CD8-positive, alpha-beta memory T cell (primary cell): ENCODE measurements at regions not wholly inside any gene's neighbourhood (a gene's known extent, or its start where the extent isn't known, plus 50 kb on each side); places are given as distances from the start of the nearest gene placed in this dataset.
A peak's percentile ranks its signal among the peaks of the same experiment; 100 is the strongest.

ENCODE experiments used
- CTCF ChIA-PET: fragments of 350-600 bp; sonication (Branson Sonifier 250); formaldehyde crosslinking; loops from one replicate; lab custom pipeline; 2021; ENCODE audit warnings: antibody characterized with exemption; lab: Charles Lee
- POLR2A ChIA-PET: fragments of 350-600 bp; sonication (Branson Sonifier 250); formaldehyde crosslinking; loops from one replicate; lab custom pipeline; 2021; ENCODE audit warnings: antibody characterized with exemption; lab: Charles Lee
- DNase-seq, 5 donors: peaks; one replicate each; pipeline versions ENCODE4 v3.0.0 to v3.0.0-alpha.2; 2020 to 2022; ENCODE audit warnings: mixed read lengths in 1 of 5
- H3K27ac ChIP-seq: one replicate; pipeline ENCODE4 v1.7.0; 2013; ENCODE audit warnings: low read depth, mild to moderate bottlenecking, low read length, moderate library complexity
- H3K27me3 ChIP-seq: 2 replicates; pipeline ENCODE4 v1.7.0; 2013; ENCODE audit warnings: low read length, mild to moderate bottlenecking; ENCODE audit not compliant: insufficient read depth, poor library complexity, severe bottlenecking
- H3K36me3 ChIP-seq: 2 replicates; pipeline ENCODE4 v1.7.0; 2013; ENCODE audit warnings: mild to moderate bottlenecking, low read length, moderate library complexity; ENCODE audit not compliant: insufficient read depth
- H3K4me1 ChIP-seq: 2 replicates; pipeline ENCODE4 v1.7.0; 2013; ENCODE audit warnings: mild to moderate bottlenecking, low read length, moderate library complexity; ENCODE audit not compliant: insufficient read depth
- H3K4me3 ChIP-seq: 2 replicates; pipeline ENCODE4 v1.7.0; 2013; ENCODE audit warnings: mild to moderate bottlenecking, low read length
- H3K9me3 ChIP-seq: 2 replicates; pipeline ENCODE4 v1.7.0; 2013; ENCODE audit warnings: mild to moderate bottlenecking, low read length
- H3K27ac Mint-ChIP-seq, 8 donors: one replicate each; pipeline ENCODE4 v1.8.0; 2020 to 2021; ENCODE audit warnings: mixed read lengths in 8 of 8, mild to moderate bottlenecking in 6 of 8, inconsistent platforms in 3 of 8, moderate library complexity in 3 of 8
- H3K27me3 Mint-ChIP-seq, 2 donors: one replicate each; pipeline ENCODE4 v1.8.0; 2020 to 2021; ENCODE audit warnings: mixed read lengths in 2 of 2, mild to moderate bottlenecking in 1 of 2, moderate library complexity in 1 of 2
- H3K36me3 Mint-ChIP-seq, 3 donors: one replicate each; pipeline ENCODE4 v1.8.0; 2020 to 2021; ENCODE audit warnings: mixed read lengths in 3 of 3, inconsistent platforms in 1 of 3, mild to moderate bottlenecking in 1 of 3
- H3K4me1 Mint-ChIP-seq, 3 donors: one replicate each; pipeline ENCODE4 v1.8.0; 2020 to 2021; ENCODE audit warnings: mixed read lengths in 3 of 3, inconsistent platforms in 1 of 3, mild to moderate bottlenecking in 1 of 3
- H3K4me3 Mint-ChIP-seq, 7 donors: one replicate each; pipeline ENCODE4 v1.8.0; 2020 to 2021; ENCODE audit warnings: mixed read lengths in 7 of 7, mild to moderate bottlenecking in 6 of 7, moderate library complexity in 4 of 7, inconsistent platforms in 2 of 7
- H3K9me3 Mint-ChIP-seq, 5 donors: one replicate each; pipeline ENCODE4 v1.8.0; 2020 to 2022; ENCODE audit warnings: mixed read lengths in 5 of 5, mild to moderate bottlenecking in 3 of 5, moderate library complexity in 2 of 5, inconsistent platforms in 1 of 5

GRCh38 chr18:56332371-56332770, 306.0 kb downstream of the TXNL1 start:
- Histone ChIP-seq H3K27ac (no peak overlapping the region), H3K4me3 (no peak overlapping the region), H3K36me3 (no peaks in the 10 kb centered on the region), H3K9me3 (no peaks in the 10 kb centered on the region), H3K27me3 (no peaks in the 10 kb centered on the region), H3K4me1 (no peaks in the 10 kb centered on the region)
- no peaks in the 10 kb centered on the region for H3K36me3 Mint-ChIP-seq
- H3K9me3 Mint-ChIP-seq: peaks cover 0 to 7% (median 0%) of the 10 kb centered on the region in 5 donors
- no peak overlapping the region for H3K4me3 Mint-ChIP-seq
- DNase-seq: no peak
- POLR2A ChIA-PET: no interaction called here
- CTCF ChIA-PET: no interaction called here
- no peaks in the 10 kb centered on the region for H3K27me3 Mint-ChIP-seq
- no peak overlapping the region for H3K27ac Mint-ChIP-seq
- H3K4me1 Mint-ChIP-seq: no peaks in the 10 kb centered on the region

- CTCF ChIA-PET: no interaction called here
Measured at GRCh38 chr18:56330366-56331110, 307.9 kb downstream of the TXNL1 start.

GRCh38 chr18:56329536-56329935, 308.9 kb downstream of the TXNL1 start:
- Mint-ChIP-seq H3K27me3 (peaks cover 0 to 2% of the 10 kb centered on the region in 2 donors), H3K27ac (no peak overlapping the region), H3K36me3 (no peaks in the 10 kb centered on the region)

More at GRCh38 chr18:56330366-56331110, 307.9 kb downstream of the TXNL1 start:
- H3K27me3 ChIP-seq: no peaks in the 10 kb centered on the region
- no peak overlapping the region for H3K4me3 ChIP-seq
- Mint-ChIP-seq H3K4me1 (no peaks in the 10 kb centered on the region), H3K9me3 (peaks cover 0 to 7% (median 0%) of the 10 kb centered on the region in 5 donors), H3K27ac (no peak overlapping the region), H3K27me3 (no peaks in the 10 kb centered on the region), H3K36me3 (no peaks in the 10 kb centered on the region), H3K4me3 (no peak overlapping the region)
- H3K9me3 ChIP-seq: no peaks in the 10 kb centered on the region
- POLR2A ChIA-PET: no interaction called here
- no peaks in the 10 kb centered on the region for H3K36me3 ChIP-seq
- no peak overlapping the region for H3K27ac ChIP-seq
- H3K4me1 ChIP-seq: no peaks in the 10 kb centered on the region
- no peak for DNase-seq

GRCh38 chr18:56327191-56327885, 311.1 kb downstream of the TXNL1 start:
- H3K9me3 Mint-ChIP-seq: peaks cover 0 to 5% (median 0%) of the 10 kb centered on the region in 5 donors
- Histone ChIP-seq H3K27me3 (no peaks in the 10 kb centered on the region), H3K4me1 (no peaks in the 10 kb centered on the region), H3K4me3 (no peak overlapping the region), H3K36me3 (no peaks in the 10 kb centered on the region), H3K27ac (no peak overlapping the region), H3K9me3 (no peaks in the 10 kb centered on the region)
- H3K4me3 Mint-ChIP-seq: no peak overlapping the region
- H3K36me3 Mint-ChIP-seq: no peaks in the 10 kb centered on the region
- ChIA-PET POLR2A (no interaction called here), CTCF (interaction anchor here (1.0 kb wide), 1 partner anchor 10 kb away, joined by 3 read pairs; no protein-coding TSS in a partner anchor)
- no peak overlapping the region for H3K27ac Mint-ChIP-seq
- no peak for DNase-seq
- H3K4me1 Mint-ChIP-seq: no peaks in the 10 kb centered on the region
- H3K27me3 Mint-ChIP-seq: peaks cover 0 to 2% of the 10 kb centered on the region in 2 donors

More at GRCh38 chr18:56329536-56329935, 308.9 kb downstream of the TXNL1 start:
- Histone ChIP-seq H3K4me3 (no peak overlapping the region), H3K36me3 (no peaks in the 10 kb centered on the region), H3K4me1 (no peaks in the 10 kb centered on the region), H3K9me3 (no peaks in the 10 kb centered on the region), H3K27ac (no peak overlapping the region), H3K27me3 (no peaks in the 10 kb centered on the region)
- Mint-ChIP-seq H3K4me3 (no peak overlapping the region), H3K4me1 (no peaks in the 10 kb centered on the region), H3K9me3 (peaks cover 0 to 7% (median 0%) of the 10 kb centered on the region in 5 donors)
- no peak for DNase-seq
- ChIA-PET POLR2A (no interaction called here), CTCF (no interaction called here)

- peak overlapping the region in 1 of 8 donors; percentile 65 for H3K27ac Mint-ChIP-seq
- H3K4me1 Mint-ChIP-seq: no peaks in the 10 kb centered on the region
- no peak overlapping the region for H3K4me3 ChIP-seq
- DNase-seq: no peak
- H3K9me3 ChIP-seq: no peaks in the 10 kb centered on the region
- H3K4me1 ChIP-seq: no peaks in the 10 kb centered on the region
- H3K27me3 ChIP-seq: no peaks in the 10 kb centered on the region
- CTCF ChIA-PET: interaction anchor here (1.0 kb wide), 1 partner anchor 9 kb away, joined by 3 read pairs; no protein-coding TSS in a partner anchor
- peaks cover 0 to 2% (median 0%) of the 10 kb centered on the region in 5 donors for H3K9me3 Mint-ChIP-seq
- POLR2A ChIA-PET: no interaction called here
- peaks cover 0 to 2% of the 10 kb centered on the region in 2 donors for H3K27me3 Mint-ChIP-seq
- H3K4me3 Mint-ChIP-seq: no peak overlapping the region
- no peak overlapping the region for H3K27ac ChIP-seq
- H3K36me3 Mint-ChIP-seq: no peaks in the 10 kb centered on the region
- no peaks in the 10 kb centered on the region for H3K36me3 ChIP-seq
Measured at GRCh38 chr18:56326336-56327072, 311.9 kb downstream of the TXNL1 start.

GRCh38 chr18:56323673-56324072, 314.7 kb downstream of the TXNL1 start:
- CTCF ChIA-PET: no interaction called here
- H3K4me1 Mint-ChIP-seq: no peaks in the 10 kb centered on the region
- no peak overlapping the region for H3K4me3 Mint-ChIP-seq
- POLR2A ChIA-PET: no interaction called here
- H3K9me3 ChIP-seq: no peaks in the 10 kb centered on the region
- no peak overlapping the region for H3K27ac ChIP-seq
- no peak for DNase-seq
- H3K27ac Mint-ChIP-seq: no peak overlapping the region
- H3K27me3 ChIP-seq: no peaks in the 10 kb centered on the region
- H3K4me1 ChIP-seq: no peaks in the 10 kb centered on the region
- H3K9me3 Mint-ChIP-seq: peaks cover 0 to 2% (median 0%) of the 10 kb centered on the region in 5 donors
- peaks cover 0 to 2% of the 10 kb centered on the region in 2 donors for H3K27me3 Mint-ChIP-seq
- H3K36me3 ChIP-seq: no peaks in the 10 kb centered on the region
- H3K4me3 ChIP-seq: no peak overlapping the region
- no peaks in the 10 kb centered on the region for H3K36me3 Mint-ChIP-seq

GRCh38 chr18:56322406-56322805, 316.0 kb downstream of the TXNL1 start:
- H3K27me3 ChIP-seq: no peaks in the 10 kb centered on the region
- no peak for DNase-seq
- H3K4me3 Mint-ChIP-seq: no peak overlapping the region
- ChIA-PET CTCF (no interaction called here), POLR2A (no interaction called here)
- no peaks in the 10 kb centered on the region for H3K9me3 ChIP-seq
- no peaks in the 10 kb centered on the region for H3K4me1 Mint-ChIP-seq
- no peak overlapping the region for H3K27ac Mint-ChIP-seq
- no peak overlapping the region for H3K4me3 ChIP-seq
- no peaks in the 10 kb centered on the region for H3K36me3 ChIP-seq
- peaks cover 0 to 2% (median 0%) of the 10 kb centered on the region in 5 donors for H3K9me3 Mint-ChIP-seq
- H3K27me3 Mint-ChIP-seq: peaks cover 0 to 2% of the 10 kb centered on the region in 2 donors
- no peaks in the 10 kb centered on the region for H3K36me3 Mint-ChIP-seq
- H3K27ac ChIP-seq: no peak overlapping the region
- H3K4me1 ChIP-seq: no peaks in the 10 kb centered on the region

GRCh38 chr18:56321470-56321869, 316.9 kb downstream of the TXNL1 start:
- Mint-ChIP-seq H3K9me3 (peaks cover 0 to 4% (median 0%) of the 10 kb centered on the region in 5 donors), H3K4me1 (no peaks in the 10 kb centered on the region), H3K36me3 (no peaks in the 10 kb centered on the region), H3K27ac (no peak overlapping the region), H3K27me3 (peaks cover 0 to 2% of the 10 kb centered on the region in 2 donors), H3K4me3 (no peak overlapping the region)
- Histone ChIP-seq H3K36me3 (no peaks in the 10 kb centered on the region), H3K9me3 (no peaks in the 10 kb centered on the region), H3K4me3 (no peak overlapping the region), H3K27ac (no peak overlapping the region), H3K27me3 (no peaks in the 10 kb centered on the region), H3K4me1 (no peaks in the 10 kb centered on the region)
- CTCF ChIA-PET: no interaction called here
- DNase-seq: no peak
- POLR2A ChIA-PET: no interaction called here
